MCF 10A (cell line): ENCODE measurements at regions not wholly inside any gene's neighbourhood (a gene's known extent, or its start where the extent isn't known, plus 50 kb on each side); places are given as distances from the start of the nearest gene placed in this dataset.

ENCODE experiments used
- BruUV-seq: library from RNA; stranded (reverse); fragments of 400-500 nt; replicated peaks from 2 replicates; lab custom pipeline; 2021; lab: Mats Ljungman, UMichigan
- CTCF ChIA-PET: fragments of 300-600 bp; sonication (Branson Sonifier 250); formaldehyde crosslinking; extraction: SDS; loops from one replicate; lab custom pipeline; 2021; ENCODE audit warnings: antibody characterized with exemption, inconsistent platforms; lab: Yijun Ruan, JAX
- POLR2A ChIA-PET: fragments of 300-600, 350-650 bp; sonication (Branson Sonifier 250); formaldehyde crosslinking; extraction: SDS; loops from one replicate; lab custom pipeline; 2020; ENCODE audit warnings: antibody characterized with exemption, inconsistent platforms; lab: Yijun Ruan, JAX
- DNase-seq: peaks from one replicate; pipeline ENCODE4 v3.0.0-alpha.2; 2018; ENCODE audit not compliant: unreplicated experiment
- H3K27ac Mint-ChIP-seq: one replicate; pipeline ENCODE4 v1.8.0; 2022; ENCODE audit warnings: mild to moderate bottlenecking, low read depth, mixed read lengths; ENCODE audit not compliant: unreplicated experiment
- H3K27me3 Mint-ChIP-seq: one replicate; pipeline ENCODE4 v1.8.0; 2022; ENCODE audit warnings: mixed read lengths; ENCODE audit not compliant: insufficient read depth, unreplicated experiment
- H3K36me3 Mint-ChIP-seq: one replicate; pipeline ENCODE4 v1.8.0; 2022; ENCODE audit warnings: mild to moderate bottlenecking, moderate library complexity, mixed read lengths; ENCODE audit not compliant: insufficient read depth, unreplicated experiment
- H3K4me1 Mint-ChIP-seq: one replicate; pipeline ENCODE4 v1.8.0; 2022; ENCODE audit warnings: mixed read lengths; ENCODE audit not compliant: insufficient read depth, unreplicated experiment
- H3K4me3 Mint-ChIP-seq: one replicate; pipeline ENCODE4 v1.8.0; 2022; ENCODE audit warnings: mild to moderate bottlenecking, moderate library complexity, mixed read lengths; ENCODE audit not compliant: unreplicated experiment
- H3K9me3 Mint-ChIP-seq: one replicate; pipeline ENCODE4 v1.8.0; 2022; ENCODE audit warnings: mixed read lengths; ENCODE audit not compliant: unreplicated experiment
- CTCF ChIP-seq: fragments of 200-600 bp; IDR thresholded peaks from one replicate; pipeline ENCODE4 v1.8.0; 2022; ENCODE audit warnings: antibody characterized with exemption, mild to moderate bottlenecking; ENCODE audit not compliant: unreplicated experiment
- intact Hi-C: fragments of 100-400 bp; cut with micrococcal nuclease; formaldehyde crosslinking; loops from 2 replicates; pipeline ENCODE4 v1.14.1; 2022

- no peaks in the 10 kb centered on the region for H3K27me3 Mint-ChIP-seq
- H3K4me1 Mint-ChIP-seq: no peaks in the 10 kb centered on the region
- H3K9me3 Mint-ChIP-seq: peaks cover 19% of the 10 kb centered on the region
- no peak overlapping the region for H3K27ac Mint-ChIP-seq
- no peaks in the 10 kb centered on the region for H3K36me3 Mint-ChIP-seq
- CTCF ChIA-PET: no interaction called here
- POLR2A ChIA-PET: no interaction called here
- DNase-seq: no peak
- no TSS peak for BruUV-seq
- intact Hi-C loops: no loop called here
- no peak for TF ChIP-seq CTCF
- H3K4me3 Mint-ChIP-seq: no peak overlapping the region
Measured at GRCh38 chr11:116352881-116353280, 419.9 kb downstream of the BUD13 start.

- BruUV-seq: no TSS peak
- no peak overlapping the region for H3K4me3 Mint-ChIP-seq
- TF ChIP-seq CTCF: no peak
- intact Hi-C loops: no loop called here
- no peaks in the 10 kb centered on the region for H3K36me3 Mint-ChIP-seq
- CTCF ChIA-PET: interaction anchor here (0.7 kb wide), 1 partner anchor 124 kb away, joined by 3 read pairs; no protein-coding TSS in a partner anchor
- no peak overlapping the region for H3K27ac Mint-ChIP-seq
- no peak for DNase-seq
- peaks cover 23% of the 10 kb centered on the region for H3K9me3 Mint-ChIP-seq
- no peaks in the 10 kb centered on the region for H3K4me1 Mint-ChIP-seq
- POLR2A ChIA-PET: no interaction called here
- H3K27me3 Mint-ChIP-seq: no peaks in the 10 kb centered on the region
Measured at GRCh38 chr11:116348226-116348625, 424.6 kb downstream of the BUD13 start.

- H3K4me3 Mint-ChIP-seq: no peak overlapping the region
- H3K9me3 Mint-ChIP-seq: peaks cover 40% of the 10 kb centered on the region
- no peaks in the 10 kb centered on the region for H3K4me1 Mint-ChIP-seq
- TF ChIP-seq CTCF: no peak
- H3K27ac Mint-ChIP-seq: no peak overlapping the region
- ChIA-PET POLR2A (no interaction called here), CTCF (interaction anchor here (0.6 kb wide), 1 partner anchor 22 kb away, joined by 3 read pairs; no protein-coding TSS in a partner anchor)
- BruUV-seq: no TSS peak
- H3K27me3 Mint-ChIP-seq: no peaks in the 10 kb centered on the region
- H3K36me3 Mint-ChIP-seq: no peaks in the 10 kb centered on the region
- no peak for DNase-seq
- intact Hi-C loops: no loop called here
Measured at GRCh38 chr11:116345575-116345974, 427.2 kb downstream of the BUD13 start.

GRCh38 chr11:116344601-116345000 lies 428.2 kb downstream of the BUD13 start:
- no TSS peak for BruUV-seq
- H3K36me3 Mint-ChIP-seq: no peaks in the 10 kb centered on the region
- no peak overlapping the region for H3K27ac Mint-ChIP-seq
- H3K9me3 Mint-ChIP-seq: peaks cover 46% of the 10 kb centered on the region
- DNase-seq: no peak
- intact Hi-C loops: no loop called here
- no peak for TF ChIP-seq CTCF
- POLR2A ChIA-PET: no interaction called here
- H3K27me3 Mint-ChIP-seq: no peaks in the 10 kb centered on the region
- CTCF ChIA-PET: no interaction called here
- H3K4me3 Mint-ChIP-seq: no peak overlapping the region
- H3K4me1 Mint-ChIP-seq: no peaks in the 10 kb centered on the region
